ENCODE measurements at regions not wholly inside any gene's neighbourhood (a gene's known extent, or its start where the extent isn't known, plus 50 kb on each side); places are given as distances from the start of the nearest gene placed in this dataset.

GRCh38 chr1:213393860-213394259 is 342.8 kb downstream of the RPS6KC1 start:
- 86 to 87% methylated on average over 7 of the region's 7 CpGs for WGBS, 2 donors
- no peak for TF ChIP-seq CTCF (IDR thresholded peaks at IDR 0.05)
- TF ChIP-seq POLR2A (IDR thresholded peaks at IDR 0.05), result no peak
- intact Hi-C loops (cut with DNase I; ENCODE audit: low total_unique reads), result no loop called here
- DNase-seq (ENCODE audit: low spot score in 2 of 2), result no peak
- H3K4me3 ChIP-seq (ENCODE audit: low read depth, poor library complexity, severe bottlenecking), result no peak overlapping the region

GRCh38 chr1:213394837-213395236 is 343.8 kb downstream of the RPS6KC1 start:
- WGBS, 2 donors, result 82 to 88% methylated on average over 5 of the region's 5 CpGs
- H3K4me3 ChIP-seq (ENCODE audit: low read depth, poor library complexity, severe bottlenecking), result no peak overlapping the region
- TF ChIP-seq CTCF (IDR thresholded peaks at IDR 0.05) (no peak), POLR2A (IDR thresholded peaks at IDR 0.05) (no peak)
- DNase-seq (ENCODE audit: low spot score in 2 of 2), result no peak
- intact Hi-C loops (cut with DNase I; ENCODE audit: low total_unique reads), result no loop called here

- WGBS, 2 donors, result 88 to 93% methylated on average over 7 of the region's 7 CpGs
- no peak for DNase-seq (ENCODE audit: low spot score in 2 of 2)
- intact Hi-C loops (cut with DNase I; ENCODE audit: low total_unique reads), result no loop called here
- no peak overlapping the region for H3K4me3 ChIP-seq (ENCODE audit: low read depth, poor library complexity, severe bottlenecking)
- TF ChIP-seq POLR2A (IDR thresholded peaks at IDR 0.05), result no peak
- no peak for TF ChIP-seq CTCF (IDR thresholded peaks at IDR 0.05)
Measured at GRCh38 chr1:213397638-213398037, 346.6 kb downstream of the RPS6KC1 start.

GRCh38 chr1:213399695-213400094 is 348.7 kb downstream of the RPS6KC1 start:
- TF ChIP-seq POLR2A (IDR thresholded peaks at IDR 0.05) (no peak), CTCF (IDR thresholded peaks at IDR 0.05) (no peak)
- no peak for DNase-seq (ENCODE audit: low spot score in 2 of 2)
- H3K4me3 ChIP-seq (ENCODE audit: low read depth, poor library complexity, severe bottlenecking), result no peak overlapping the region

GRCh38 chr1:213409208-213409631 is 358.2 kb downstream of the RPS6KC1 start:
- WGBS, 2 donors, result 70 to 83% methylated on average over 5 of the region's 5 CpGs
- intact Hi-C loops (cut with DNase I; ENCODE audit: low total_unique reads), result loop anchor here (10.0 kb wide), 1 partner anchor 796 kb away; no protein-coding TSS in a partner anchor
- H3K4me3 ChIP-seq (ENCODE audit: low read depth, poor library complexity, severe bottlenecking), result no peak overlapping the region
- no peak for DNase-seq (ENCODE audit: low spot score in 2 of 2)
- TF ChIP-seq POLR2A (IDR thresholded peaks at IDR 0.05), result no peak
- no peak for TF ChIP-seq CTCF (IDR thresholded peaks at IDR 0.05)

More at GRCh38 chr1:213399695-213400094, 348.7 kb downstream of the RPS6KC1 start:
- intact Hi-C loops (cut with DNase I; ENCODE audit: low total_unique reads), result loop anchor here (10.0 kb wide), 1 partner anchor 805 kb away; no protein-coding TSS in a partner anchor
- WGBS, 2 donors, result 43 to 69% methylated on average over 10 of the region's 10 CpGs

GRCh38 chr1:213409971-213410370 is 358.9 kb downstream of the RPS6KC1 start:
- TF ChIP-seq CTCF (IDR thresholded peaks at IDR 0.05) (no peak), POLR2A (IDR thresholded peaks at IDR 0.05) (no peak)
- peak in 1 of 2 donors; percentile 39 for DNase-seq (ENCODE audit: low spot score in 2 of 2)
- intact Hi-C loops (cut with DNase I; ENCODE audit: low total_unique reads), result loop anchor here (10.0 kb wide), 1 partner anchor 795 kb away; no protein-coding TSS in a partner anchor
- no peak overlapping the region for H3K4me3 ChIP-seq (ENCODE audit: low read depth, poor library complexity, severe bottlenecking)
- WGBS, 2 donors, result 85 to 87% methylated on average over 2 of the region's 2 CpGs

Data from lower leg skin (tissue), 4 donors.